ENCODE measurements at regions not wholly inside any gene's neighbourhood (a gene's known extent, or its start where the extent isn't known, plus 50 kb on each side); places are given as distances from the start of the nearest gene placed in this dataset.
"Not testable (repeated sequence)": the region's sequence is repeated elsewhere in the genome, so short reads cannot be mapped to it uniquely, and the experiment has no call there.

DNA sequence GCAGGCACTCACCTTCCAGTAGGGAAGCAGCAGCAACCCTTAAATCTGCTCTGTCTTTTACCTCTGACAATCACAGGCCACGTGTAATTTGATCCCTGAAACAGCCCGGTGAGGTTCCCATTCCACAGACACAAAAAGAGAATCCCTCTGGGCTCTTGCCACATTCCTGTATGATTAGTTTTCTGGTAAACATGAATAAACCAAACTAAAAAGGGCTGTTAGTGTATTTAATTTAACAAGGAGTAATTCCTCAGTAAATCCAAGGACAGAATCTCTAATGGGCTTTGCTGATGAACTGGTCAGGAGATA, 186.9 kb downstream of the FAM43A start:
- no peak for DNase-seq (ENCODE audit: low spot score)
- TF ChIP-seq, protein P1, sequence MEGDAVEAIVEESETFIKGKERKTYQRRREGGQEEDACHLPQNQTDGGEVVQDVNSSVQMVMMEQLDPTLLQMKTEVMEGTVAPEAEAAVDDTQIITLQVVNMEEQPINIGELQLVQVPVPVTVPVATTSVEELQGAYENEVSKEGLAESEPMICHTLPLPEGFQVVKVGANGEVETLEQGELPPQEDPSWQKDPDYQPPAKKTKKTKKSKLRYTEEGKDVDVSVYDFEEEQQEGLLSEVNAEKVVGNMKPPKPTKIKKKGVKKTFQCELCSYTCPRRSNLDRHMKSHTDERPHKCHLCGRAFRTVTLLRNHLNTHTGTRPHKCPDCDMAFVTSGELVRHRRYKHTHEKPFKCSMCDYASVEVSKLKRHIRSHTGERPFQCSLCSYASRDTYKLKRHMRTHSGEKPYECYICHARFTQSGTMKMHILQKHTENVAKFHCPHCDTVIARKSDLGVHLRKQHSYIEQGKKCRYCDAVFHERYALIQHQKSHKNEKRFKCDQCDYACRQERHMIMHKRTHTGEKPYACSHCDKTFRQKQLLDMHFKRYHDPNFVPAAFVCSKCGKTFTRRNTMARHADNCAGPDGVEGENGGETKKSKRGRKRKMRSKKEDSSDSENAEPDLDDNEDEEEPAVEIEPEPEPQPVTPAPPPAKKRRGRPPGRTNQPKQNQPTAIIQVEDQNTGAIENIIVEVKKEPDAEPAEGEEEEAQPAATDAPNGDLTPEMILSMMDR (IDR thresholded peaks at IDR 0.05; ENCODE audit: extremely low read depth, missing control alignments) = no peak

GRCh38 chr3:194873474-194873873, 187.8 kb downstream of the FAM43A start:
- DNase-seq (ENCODE audit: low spot score) = not testable (repeated sequence)

DNA sequence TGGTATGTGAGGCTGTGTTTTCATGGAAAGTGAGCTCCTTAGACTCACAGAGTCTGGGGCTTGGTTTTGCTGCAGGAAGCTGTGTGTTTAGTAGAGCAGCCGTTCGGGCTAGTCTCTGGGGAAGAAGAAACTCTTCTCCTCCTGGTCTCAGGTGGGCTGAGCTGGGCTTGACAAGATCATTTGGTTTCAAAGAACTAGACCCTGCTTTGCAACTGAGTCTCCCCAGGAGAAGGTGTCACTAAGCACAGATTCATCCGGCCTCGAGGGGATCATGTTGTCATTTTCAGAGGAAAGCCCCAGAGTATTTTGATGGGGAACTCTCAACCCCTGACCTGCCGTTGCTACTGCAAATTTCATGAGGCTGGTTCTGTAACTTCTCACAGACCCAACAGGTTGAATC, 188.5 kb downstream of the FAM43A start:
- TF ChIP-seq, protein P1 (IDR thresholded peaks at IDR 0.05; ENCODE audit: extremely low read depth, missing control alignments) = no peak
- no peak for DNase-seq (ENCODE audit: low spot score)

- TF ChIP-seq, protein P1 (IDR thresholded peaks at IDR 0.05; ENCODE audit: extremely low read depth, missing control alignments) = no peak
Measured at GRCh38 chr3:194874783-194875182, 189.1 kb downstream of the FAM43A start.

GRCh38 chr3:194875581-194876402, 190.1 kb downstream of the FAM43A start:
- no peak for DNase-seq (ENCODE audit: low spot score)
- TF ChIP-seq, protein P1 (IDR thresholded peaks at IDR 0.05; ENCODE audit: extremely low read depth, missing control alignments) = no peak

More at GRCh38 chr3:194874783-194875182, 189.1 kb downstream of the FAM43A start:
- DNase-seq (ENCODE audit: low spot score) = no peak

DNA sequence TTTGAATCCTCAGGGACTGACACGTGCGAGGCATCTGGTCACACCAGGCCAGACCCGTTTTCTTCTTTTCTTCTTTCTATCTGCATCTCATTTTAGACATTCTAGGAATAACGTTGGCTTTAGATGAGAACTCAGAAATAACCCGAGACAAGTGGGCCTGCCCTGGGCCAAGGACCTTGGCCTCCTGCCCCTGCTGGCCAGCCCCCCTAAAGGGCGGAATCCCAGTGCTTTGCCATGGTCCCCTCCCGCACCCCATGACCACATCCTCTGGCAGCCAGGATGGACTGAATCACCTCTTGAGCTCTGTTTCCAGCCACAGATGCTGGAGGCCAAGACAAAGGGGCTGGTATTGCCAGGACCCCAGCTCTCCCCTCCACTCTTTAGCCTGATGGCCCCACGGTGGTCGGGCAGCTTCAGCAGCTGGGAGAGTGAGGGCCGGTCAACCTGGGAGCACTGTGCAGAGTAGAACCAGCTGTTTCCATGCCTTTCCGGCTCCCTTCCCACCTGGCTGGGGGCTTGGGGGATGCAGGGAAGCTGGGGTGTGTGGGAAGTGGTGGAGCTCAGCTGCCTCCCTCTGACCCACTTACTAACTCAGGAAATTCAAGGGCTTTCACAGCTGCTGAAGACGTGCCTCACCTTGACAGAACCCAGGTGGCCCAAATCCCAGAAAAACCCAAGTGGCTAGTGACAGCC, 190.9 kb downstream of the FAM43A start:
- TF ChIP-seq, protein P1 (IDR thresholded peaks at IDR 0.05; ENCODE audit: extremely low read depth, missing control alignments) = no peak
- DNase-seq (ENCODE audit: low spot score) = no peak

GRCh38 chr3:194877291-194878119, 191.8 kb downstream of the FAM43A start:
- TF ChIP-seq, protein P1 (IDR thresholded peaks at IDR 0.05; ENCODE audit: extremely low read depth, missing control alignments) = no peak
- no peak for DNase-seq (ENCODE audit: low spot score)

Data from GM20000 (cell line).